T47D (cell line): ENCODE measurements at regions not wholly inside any gene's neighbourhood (a gene's known extent, or its start where the extent isn't known, plus 50 kb on each side); places are given as distances from the start of the nearest gene placed in this dataset.

Experiments
- DNase-seq, 2 experiments: peaks; one replicate each; pipeline versions ENCODE4 v3.0.0 to v3.0.0-alpha.2; 2011 to 2012; ENCODE audit warnings: low read depth in 1 of 2, low spot score in 1 of 2
- JUND ChIP-seq: IDR thresholded peaks from 2 replicates; pipeline ENCODE4 v1.6.1; 2012; ENCODE audit warnings: low read depth
- in situ Hi-C: cut with HindIII; loops from 2 replicates; pipeline ENCODE4 v1.10.0; 2016; ENCODE audit warnings: low sequenced_read_pairs, low pct_unique_long_range_greater_than_20kb

- DNase-seq: peak in 1 of 2 experiments; percentile 40
- in situ Hi-C loops: no loop called here
- no peak for TF ChIP-seq JUND
These were observed 459.2 kb downstream of the ARHGEF28 start for GRCh38 chr5:74085186-74085585.

GRCh38 chr5:74083096-74083791, 457.2 kb downstream of the ARHGEF28 start:
- TF ChIP-seq JUND: no peak
- in situ Hi-C loops: no loop called here
- DNase-seq: no peak

DNA sequence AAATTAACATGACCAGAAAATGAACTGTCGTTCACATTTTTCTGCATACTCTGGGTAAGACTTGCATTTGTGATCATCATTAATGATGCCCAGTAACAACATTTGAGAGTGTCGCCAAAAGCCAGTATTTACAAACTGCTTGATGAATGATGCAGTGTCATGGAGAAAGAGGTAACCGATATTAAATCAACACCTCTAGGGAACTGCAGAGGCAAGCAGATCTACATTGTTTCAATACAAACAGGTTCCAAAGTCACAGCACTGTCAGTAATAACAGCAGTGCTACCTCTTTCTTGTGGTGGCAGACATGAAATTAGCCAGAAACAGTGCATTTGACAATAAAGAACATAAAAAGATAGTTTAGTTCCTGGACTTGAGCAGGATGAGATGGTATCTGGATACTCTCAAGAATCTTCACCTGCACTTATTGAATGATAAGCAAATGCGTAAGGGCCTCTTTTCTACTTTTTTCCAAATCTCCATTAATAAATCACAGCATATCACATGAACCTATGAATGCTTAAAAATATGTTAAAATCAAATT, 456.6 kb downstream of the ARHGEF28 start:
- in situ Hi-C loops: no loop called here
- no peak for DNase-seq

GRCh38 chr5:74081126-74081525, 455.1 kb downstream of the ARHGEF28 start:
- TF ChIP-seq JUND: no peak
- DNase-seq: no peak
- in situ Hi-C loops: no loop called here

More for the DNA sequence above, 456.6 kb downstream of the ARHGEF28 start:
- no peak for TF ChIP-seq JUND

DNA sequence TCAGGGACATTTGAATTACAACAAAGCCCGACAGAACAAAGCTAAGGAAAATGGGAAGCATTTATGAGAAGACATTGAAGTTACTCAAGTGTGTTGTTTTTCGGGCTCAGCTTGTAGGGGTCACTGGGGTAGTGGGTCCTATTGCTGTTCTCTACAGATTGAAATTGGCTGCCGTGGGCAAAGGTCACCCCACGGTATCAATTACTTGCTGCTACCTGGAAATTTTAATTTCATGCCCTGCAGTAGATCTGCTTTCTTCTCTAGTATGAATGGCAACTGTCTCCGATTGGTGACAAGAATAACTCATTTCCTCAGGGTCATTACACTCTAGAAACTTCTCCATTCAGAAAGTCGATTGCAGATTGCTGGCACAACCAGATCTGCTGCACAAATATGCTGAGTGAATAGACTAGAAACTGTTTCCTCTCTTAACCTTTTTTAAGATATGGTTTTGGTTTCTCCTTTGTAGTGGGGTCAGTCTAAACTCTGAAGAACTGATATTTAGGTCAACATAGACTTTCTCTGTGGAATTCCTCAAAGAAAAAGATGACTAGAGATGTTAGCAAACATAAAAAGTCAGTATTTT, 454.1 kb downstream of the ARHGEF28 start:
- no peak for TF ChIP-seq JUND
- DNase-seq: no peak
- in situ Hi-C loops: no loop called here

DNA sequence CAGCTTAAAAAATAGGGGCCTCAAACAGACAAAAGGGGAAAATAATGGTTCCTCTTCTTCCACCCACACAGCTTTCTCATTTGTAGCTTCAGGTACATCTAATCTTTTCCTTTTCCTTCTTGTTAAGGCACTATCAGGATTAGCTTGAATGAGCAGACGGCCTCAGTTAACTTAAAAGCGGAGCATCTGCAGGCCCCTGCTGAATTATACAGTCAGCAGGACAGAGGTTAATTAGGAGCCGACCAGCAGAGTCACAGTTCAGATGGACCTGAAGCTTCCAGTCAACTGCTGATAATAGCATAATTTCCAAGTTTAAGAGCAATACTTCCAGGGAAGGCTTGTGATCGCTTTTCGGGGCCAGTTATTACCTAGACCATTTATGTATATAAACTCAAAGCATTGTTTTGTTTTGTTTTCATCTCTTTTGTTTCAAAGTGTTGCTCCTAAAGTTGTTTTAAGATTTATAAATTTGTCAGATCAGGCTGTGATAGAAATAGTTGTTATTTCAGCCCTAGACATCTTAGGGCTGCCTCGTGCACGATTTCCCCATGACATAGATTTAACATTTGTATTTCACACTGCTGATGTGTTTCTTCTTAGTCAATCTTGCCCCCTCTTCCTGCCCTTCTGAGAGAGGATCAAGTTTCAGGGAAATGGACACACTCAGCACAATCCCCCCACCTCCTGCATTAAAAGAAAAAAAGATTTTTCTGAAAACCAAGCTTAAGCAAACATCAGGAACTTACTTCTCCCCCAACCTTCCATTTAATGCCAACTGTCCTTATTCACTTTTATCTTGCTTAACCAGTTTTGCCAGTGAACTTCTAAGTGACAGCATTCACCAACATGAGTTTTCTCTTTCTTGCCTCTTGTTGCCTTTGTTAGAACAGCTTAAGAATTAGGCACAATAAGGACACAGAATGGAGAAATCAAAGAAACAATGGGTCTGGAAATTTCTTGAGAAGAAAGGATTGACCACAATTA, 449.8 kb downstream of the ARHGEF28 start:
- in situ Hi-C loops: no loop called here
- peak; percentile 33 to 80 for DNase-seq
- no peak for TF ChIP-seq JUND

- no peak for TF ChIP-seq JUND
- in situ Hi-C loops: no loop called here
- DNase-seq: no peak
These were observed 448.1 kb downstream of the ARHGEF28 start for GRCh38 chr5:74074111-74074510.

GRCh38 chr5:74073257-74073656, 447.3 kb downstream of the ARHGEF28 start:
- in situ Hi-C loops: no loop called here
- TF ChIP-seq JUND: no peak
- no peak for DNase-seq

DNA sequence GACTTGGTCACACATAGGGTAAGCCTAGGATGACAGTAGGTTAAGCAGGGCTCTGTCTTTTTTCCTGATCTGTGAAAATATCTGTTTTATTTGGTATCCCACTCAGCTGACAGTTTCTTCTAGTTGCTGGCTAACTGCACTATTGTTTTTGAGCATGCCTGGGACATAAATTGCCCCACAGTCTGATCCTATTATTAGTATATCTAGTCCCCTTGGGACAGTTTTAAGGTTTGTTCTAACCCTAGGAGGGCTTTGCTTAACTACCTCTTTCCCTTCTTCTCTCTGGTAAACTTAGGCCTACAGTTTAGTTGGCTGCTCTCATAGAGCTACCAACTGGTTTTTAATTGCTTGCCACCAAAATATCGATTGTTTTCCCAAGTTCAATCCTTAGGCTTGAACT, 446.6 kb downstream of the ARHGEF28 start:
- no peak for TF ChIP-seq JUND
- in situ Hi-C loops: no loop called here
- no peak for DNase-seq

DNA sequence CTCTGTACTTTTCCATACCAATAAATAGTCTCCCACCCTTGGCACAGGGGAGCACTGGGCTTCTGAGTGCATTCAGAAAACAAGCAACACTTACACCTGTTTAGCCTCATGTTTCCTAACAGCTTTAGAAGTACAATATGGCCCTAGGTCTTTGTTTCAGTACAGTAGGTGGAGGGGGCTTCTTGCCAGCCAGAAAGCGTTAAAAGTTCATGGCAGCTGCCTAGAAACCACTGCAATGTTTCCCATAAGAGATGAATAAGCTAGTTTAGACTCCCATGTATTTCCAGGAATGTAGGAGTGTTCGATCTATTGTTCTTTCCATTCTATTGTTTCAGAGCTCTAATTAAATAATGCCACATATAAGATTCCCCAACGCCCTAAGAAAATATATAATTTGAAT, 444.8 kb downstream of the ARHGEF28 start:
- no peak for DNase-seq
- TF ChIP-seq JUND: no peak
- in situ Hi-C loops: no loop called here

- TF ChIP-seq JUND: no peak
- in situ Hi-C loops: no loop called here
- no peak for DNase-seq
These were observed 443.7 kb downstream of the ARHGEF28 start for GRCh38 chr5:74069741-74070140.

DNA sequence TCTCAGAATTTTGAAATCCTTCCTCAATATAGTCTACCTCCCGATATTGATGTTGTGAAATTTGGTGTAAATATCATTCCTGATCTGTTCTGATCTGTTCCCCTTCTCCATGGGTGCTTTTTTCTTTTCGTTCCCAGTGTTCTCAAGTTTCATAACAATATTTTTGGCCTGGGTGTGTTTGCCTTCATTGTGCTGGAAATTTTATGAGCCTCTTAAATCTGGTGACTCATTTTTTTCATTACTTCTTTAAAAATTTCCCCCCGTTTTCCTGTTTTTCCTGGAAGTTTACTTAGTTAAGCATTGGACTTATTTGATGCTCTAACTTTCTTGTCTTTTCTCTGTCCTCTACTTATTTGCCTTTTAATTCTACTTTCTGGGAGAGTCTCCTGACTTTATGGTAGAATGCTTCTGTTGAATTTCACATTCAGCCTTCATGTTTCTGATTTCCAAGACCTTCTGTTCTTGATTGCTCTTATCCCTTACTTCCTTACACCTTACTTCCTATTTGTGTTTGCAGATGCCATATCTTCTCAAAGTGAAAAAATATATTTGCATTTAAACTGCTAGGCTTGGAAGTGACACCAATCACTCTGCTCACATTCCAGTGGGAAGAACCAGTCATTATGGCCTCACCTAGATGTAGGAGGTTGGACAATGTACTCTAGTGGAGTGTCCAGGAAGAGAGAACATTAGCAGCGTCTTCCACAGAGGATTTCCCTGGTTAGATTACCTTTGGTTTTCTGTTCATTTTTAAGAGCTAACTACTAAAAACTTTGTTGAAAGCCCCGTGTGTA, 441.9 kb downstream of the ARHGEF28 start:
- DNase-seq: peak in 1 of 2 experiments; percentile 22
- in situ Hi-C loops: no loop called here
- TF ChIP-seq JUND: no peak
